Astrocyte of the hippocampus (primary cell): ENCODE measurements at regions not wholly inside any gene's neighbourhood (a gene's known extent, or its start where the extent isn't known, plus 50 kb on each side); places are given as distances from the start of the nearest gene placed in this dataset.

Experiments
- DNase-seq: peaks from one replicate; pipeline ENCODE4 v3.0.0; 2011; ENCODE audit warnings: low read depth, low spot score

GRCh38 chrX:13903405-13903804 lies 86.5 kb upstream of the GPM6B start:
- peak; percentile 71 for DNase-seq

DNA sequence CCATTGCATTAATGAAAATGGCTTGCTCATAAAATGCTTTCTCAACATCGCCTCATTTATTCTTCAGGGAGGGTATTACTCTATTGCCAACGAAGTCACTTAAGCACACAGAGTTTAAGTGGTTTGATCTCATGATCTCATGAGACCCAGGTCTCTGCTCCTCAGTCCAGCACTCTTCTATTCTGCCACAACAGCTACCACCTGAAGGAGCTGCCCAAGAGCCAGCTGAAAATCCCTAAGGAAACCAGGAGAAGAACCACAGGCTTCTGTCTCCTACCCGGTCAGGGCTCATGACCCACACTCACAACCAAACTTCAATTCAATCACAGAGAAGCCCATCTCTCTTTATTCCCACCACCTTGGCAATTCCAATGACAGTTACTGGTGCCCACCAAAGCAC lies 85.5 kb upstream of the GPM6B start:
- DNase-seq: no peak

- no peak for DNase-seq
These were observed 84.5 kb upstream of the GPM6B start for GRCh38 chrX:13901354-13901753.

DNA sequence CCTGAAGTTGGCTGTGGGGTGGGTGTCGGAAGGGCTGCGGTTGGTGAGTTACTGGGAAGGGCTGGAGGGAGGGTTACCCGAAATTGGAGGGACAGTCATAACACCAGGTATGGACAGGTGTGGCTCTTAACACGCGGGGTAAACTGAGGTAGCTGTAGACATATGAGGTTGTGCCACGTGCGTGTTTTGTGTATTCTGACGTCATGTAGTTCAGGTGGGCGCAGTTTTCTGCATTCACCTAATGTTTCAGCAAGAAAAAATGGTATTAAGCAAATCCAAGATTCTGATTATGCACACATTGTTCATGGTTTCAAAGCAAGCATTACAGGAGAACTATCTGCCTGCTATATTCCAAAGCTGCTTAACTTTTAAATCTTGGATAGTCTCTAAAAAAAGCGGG lies 83.5 kb upstream of the GPM6B start:
- DNase-seq: no peak

DNA sequence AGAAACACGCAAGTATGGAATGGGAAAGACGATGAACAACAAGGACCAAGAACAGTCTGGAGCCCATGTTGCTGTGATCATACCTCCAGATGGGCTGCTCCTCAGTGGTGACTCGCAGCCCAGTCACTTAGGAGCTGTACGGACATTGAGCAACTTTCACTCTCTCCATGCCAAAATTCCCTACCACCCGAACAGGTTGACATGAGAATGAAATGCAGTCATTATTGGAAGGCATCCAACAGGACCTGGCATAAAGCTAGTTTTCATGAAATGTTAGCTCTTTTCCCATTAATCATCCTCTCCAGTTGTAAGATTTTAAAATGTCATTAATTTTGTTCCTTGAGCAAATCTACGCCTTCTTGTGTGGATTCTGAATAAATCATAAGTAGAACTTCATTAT lies 82.7 kb upstream of the GPM6B start:
- DNase-seq: peak; percentile 89

GRCh38 chrX:13898603-13899002 lies 81.7 kb upstream of the GPM6B start:
- DNase-seq: no peak

- DNase-seq: peak; percentile 12
These were observed 81.2 kb upstream of the GPM6B start for GRCh38 chrX:13898083-13898482.

DNA sequence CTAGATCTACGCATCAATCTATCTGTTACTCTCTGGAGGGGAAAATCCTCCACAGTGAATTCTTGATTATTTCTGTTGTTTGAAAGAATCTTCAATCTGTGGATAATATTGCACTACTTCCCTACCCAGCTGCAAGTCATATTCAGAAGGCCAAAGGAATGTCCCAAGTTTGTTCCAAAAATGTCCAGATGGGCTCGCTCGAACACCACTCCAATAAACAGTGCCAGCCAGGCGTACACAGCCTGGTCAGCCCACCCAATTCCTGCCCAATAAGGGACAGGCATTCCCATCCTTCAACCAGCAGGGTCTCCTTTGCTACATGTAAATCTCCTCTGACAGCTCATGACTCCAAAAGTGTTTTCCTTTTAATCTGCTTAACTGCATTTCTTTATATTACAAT lies 80.7 kb upstream of the GPM6B start:
- DNase-seq: no peak

- DNase-seq: no peak
These were observed 78.1 kb upstream of the GPM6B start for GRCh38 chrX:13894888-13895565.

GRCh38 chrX:13893826-13894225 lies 76.9 kb upstream of the GPM6B start:
- DNase-seq: peak; percentile 27

GRCh38 chrX:13892856-13893255 lies 76.0 kb upstream of the GPM6B start:
- no peak for DNase-seq

DNA sequence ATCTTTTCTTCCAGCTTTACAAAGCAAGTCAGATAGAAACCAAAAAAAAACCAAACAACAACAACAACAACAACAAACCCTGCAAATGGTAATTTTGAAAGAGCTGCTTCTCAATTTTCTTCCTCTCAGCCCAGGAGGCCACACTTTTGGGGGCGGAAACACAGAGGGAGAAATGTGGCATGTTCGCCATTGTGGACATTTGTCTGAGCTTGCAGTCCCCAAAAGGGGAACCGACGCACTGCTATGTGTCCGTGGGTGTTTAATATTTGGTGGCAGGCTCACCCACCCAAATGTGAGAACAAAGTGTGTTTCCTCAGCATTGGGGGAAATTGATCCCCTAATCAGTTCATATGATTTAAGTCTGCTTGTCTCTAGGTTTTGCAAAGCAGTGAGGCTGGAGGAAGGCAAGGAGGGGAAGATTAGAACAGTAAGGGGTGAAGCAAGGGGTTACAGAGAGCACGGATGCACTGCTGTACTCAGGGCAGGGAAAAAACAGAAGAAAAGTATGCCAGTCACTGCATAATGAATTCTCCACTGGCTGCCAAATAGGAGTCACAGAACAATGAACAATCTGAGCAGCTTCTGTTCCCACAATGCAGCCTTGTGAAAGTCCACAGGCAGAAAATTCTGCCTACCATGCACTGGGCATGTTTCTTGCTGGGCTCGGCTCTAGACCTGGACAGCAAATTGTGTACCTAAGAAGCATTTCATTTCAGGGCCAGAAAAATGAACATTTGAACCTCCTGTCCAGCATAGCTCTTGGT lies 74.7 kb upstream of the GPM6B start:
- peak; percentile 71 for DNase-seq

GRCh38 chrX:13890806-13891205 lies 73.9 kb upstream of the GPM6B start:
- DNase-seq: no peak

- DNase-seq: peak; percentile 35
These were observed 71.4 kb upstream of the GPM6B start for GRCh38 chrX:13888284-13888683.

DNA sequence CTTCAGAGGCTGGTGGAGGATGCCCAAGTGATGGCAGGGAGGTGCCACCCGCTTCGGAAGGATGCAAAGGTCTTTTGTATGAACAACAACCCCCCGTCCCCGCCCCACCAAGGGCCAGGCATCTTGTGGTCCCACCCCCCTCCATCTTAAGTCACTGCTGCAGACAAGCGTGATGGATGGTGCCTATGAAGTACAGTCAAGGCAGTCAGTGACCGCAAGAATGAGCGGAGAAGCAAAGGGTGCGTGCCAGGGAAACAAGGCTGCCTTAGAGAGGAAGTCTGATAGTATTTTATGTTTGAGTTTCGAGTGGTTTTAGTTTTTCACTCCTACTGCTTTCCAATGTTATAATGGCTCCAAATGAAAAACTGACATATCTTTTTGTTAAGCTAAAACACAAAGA lies 68.7 kb upstream of the GPM6B start:
- DNase-seq: peak; percentile 17

DNA sequence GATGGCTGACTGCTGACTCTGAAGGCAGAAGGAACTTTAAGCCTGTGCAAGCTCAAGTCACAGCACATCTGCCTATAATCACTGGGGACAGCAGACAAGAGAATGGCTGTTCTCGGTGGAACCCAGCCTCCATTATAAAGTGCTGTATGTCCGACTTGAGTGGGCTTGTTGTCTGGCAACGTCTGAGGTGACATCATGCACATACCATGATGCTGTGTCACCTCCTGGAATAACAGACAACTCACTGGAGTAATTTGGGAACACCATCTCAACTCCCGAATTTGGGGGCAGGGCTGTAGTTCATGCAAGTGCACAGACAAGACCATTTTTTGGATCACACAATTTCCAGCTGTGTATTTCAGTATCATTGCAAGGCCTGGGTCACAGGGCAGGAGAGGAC lies 59.8 kb upstream of the GPM6B start:
- DNase-seq: peak; percentile 66

- DNase-seq: no peak
These were observed 58.7 kb upstream of the GPM6B start for GRCh38 chrX:13875572-13875971.

GRCh38 chrX:13868591-13868990 lies 51.7 kb upstream of the GPM6B start:
- DNase-seq: peak; percentile 20
